ENCODE measurements at regions not wholly inside any gene's neighbourhood (a gene's known extent, or its start where the extent isn't known, plus 50 kb on each side); places are given as distances from the start of the nearest gene placed in this dataset.

GRCh38 chr17:55648086-55648485 is 74.6 kb downstream of the TMEM100 start:
- TF ChIP-seq CTCF (IDR thresholded peaks at IDR 0.05; ENCODE audit: low read depth, low read length, missing input control) (no peak), YY1 (IDR thresholded peaks at IDR 0.05) (no peak), REST (IDR thresholded peaks at IDR 0.05) (no peak), RXRA (IDR thresholded peaks at IDR 0.05) (no peak), MAX (IDR thresholded peaks at IDR 0.05) (no peak), NR2F2 (IDR thresholded peaks at IDR 0.05) (no peak), EGR1 (IDR thresholded peaks at IDR 0.05; ENCODE audit: low read depth in 2 of 2) (no peak), TAF1 (conservative IDR thresholded peaks at IDR 0.05) (no peak), FOXA1 (IDR thresholded peaks at IDR 0.05) (no peak), RAD21 (IDR thresholded peaks at IDR 0.05) (no peak)

Data from liver (tissue), 3 donors.